HCT116 (cell line): ENCODE measurements at regions not wholly inside any gene's neighbourhood (a gene's known extent, or its start where the extent isn't known, plus 50 kb on each side); places are given as distances from the start of the nearest gene placed in this dataset.

ENCODE experiments used
- ATAC-seq: fragments of 200-7000 bp; cut with Tn5 transposase; 2 replicates; pipeline ENCODE4 v1.9.1; 2020; ENCODE audit warnings: mild to moderate bottlenecking, moderate library complexity
- BruUV-seq: library from RNA; stranded (reverse); fragments of 400-500 nt; replicated peaks from 2 replicates; lab custom pipeline; 2021; lab: Mats Ljungman, UMichigan
- CTCF ChIA-PET: fragments of 300-600 bp; sonication (Branson Sonifier 250); formaldehyde crosslinking; loops from one replicate; lab custom pipeline; 2021; ENCODE audit warnings: antibody characterized with exemption; lab: Charles Lee
- POLR2A ChIA-PET: fragments of 300-600, 350-600 bp; sonication (Branson Sonifier 250); formaldehyde crosslinking; loops from one replicate; lab custom pipeline; 2021; ENCODE audit warnings: antibody characterized with exemption; lab: Charles Lee
- RAD21 ChIA-PET, 2 experiments: fragments of 300-600 bp; sonication (Branson Sonifier 250); formaldehyde crosslinking; loops; one replicate each; lab custom pipeline; 2023; ENCODE audit warnings: low total read pairs in 2 of 2; ENCODE audit not compliant: uncharacterized antibody in 2 of 2, unreplicated experiment in 2 of 2, low non-redundant PET in 1 of 2; lab: Charles Lee
- DNase-seq: peaks from one replicate; pipeline ENCODE4 v3.0.0-alpha.2; 2010; ENCODE audit warnings: low read depth, low spot score
- H2AFZ ChIP-seq: fragments of 200-600 bp; shearing (Covaris generic), sonication (generic); 2 replicates; pipeline ENCODE4 v1.6.1; 2017; ENCODE audit warnings: low read depth, mixed run types, mixed read lengths, antibody characterized with exemption, low read length; ENCODE audit not compliant: poor library complexity, severe bottlenecking
- H3K27ac ChIP-seq: 2 replicates; pipeline ENCODE4 v1.5.1; 2012; ENCODE audit warnings: low read depth, low read length
- H3K27me3 ChIP-seq: fragments of 200-600 bp; sonication (generic); 2 replicates; pipeline ENCODE4 v1.6.1; 2016; ENCODE audit warnings: mixed run types, low read length, mixed read lengths; ENCODE audit not compliant: insufficient read depth
- H3K36me3 ChIP-seq, 2 experiments: fragments of 200-500 bp in 1 of 2; fragments of 200-600 bp in 1 of 2; sonication (Bioruptor generic) in 1 of 2; sonication (generic) in 1 of 2; 2 replicates each; pipeline versions ENCODE4 v1.5.1 to v1.6.1; 2014 to 2016; ENCODE audit warnings: low read length in 2 of 2, inconsistent platforms in 1 of 2, mixed read lengths in 1 of 2, mixed run types in 1 of 2; ENCODE audit not compliant: insufficient read depth in 2 of 2, control insufficient read depth in 1 of 2
- H3K4me1 ChIP-seq, 2 experiments: fragments of 200-600 bp in 1 of 2; sonication (generic) in 1 of 2; 2 replicates each; pipeline versions ENCODE4 v1.5.1 to v1.6.1; 2012 to 2017; ENCODE audit warnings: low read length in 2 of 2, inconsistent platforms in 1 of 2, mild to moderate bottlenecking in 1 of 2, mixed read lengths in 1 of 2, mixed run types in 1 of 2, moderate library complexity in 1 of 2; ENCODE audit not compliant: insufficient read depth in 2 of 2, control insufficient read depth in 1 of 2
- H3K4me2 ChIP-seq: fragments of 200-600 bp; sonication (generic); 2 replicates; pipeline ENCODE4 v1.6.1; 2017; ENCODE audit warnings: mixed run types, low read length, mixed read lengths
- H3K4me3 ChIP-seq, 2 experiments: fragments of 200-600 bp in 1 of 2; sonication (generic) in 1 of 2; replicated peaks in 1 of 2; 2 replicates each; pipeline ENCODE4 v1.5.1; 2011 to 2016; ENCODE audit warnings: low read length in 2 of 2, control low read depth in 1 of 2, low read depth in 1 of 2, mild to moderate bottlenecking in 1 of 2, mixed read lengths in 1 of 2, mixed run types in 1 of 2
- H3K79me2 ChIP-seq: fragments of 200-600 bp; sonication (generic); 2 replicates; pipeline ENCODE4 v1.6.1; 2017; ENCODE audit warnings: mild to moderate bottlenecking, mixed run types, low read length, moderate library complexity, mixed read lengths; ENCODE audit not compliant: insufficient read depth
- H3K9ac ChIP-seq: fragments of 200-600 bp; sonication (generic); 2 replicates; pipeline ENCODE4 v1.6.1; 2016; ENCODE audit warnings: low read length, mixed read lengths
- H3K9me2 ChIP-seq: fragments of 200-600 bp; sonication (generic), shearing (Covaris generic); 2 replicates; pipeline ENCODE4 v1.6.1; 2017; ENCODE audit warnings: mixed run types, mild to moderate bottlenecking, moderate library complexity; ENCODE audit not compliant: insufficient read depth
- H3K9me3 ChIP-seq, 2 experiments: fragments of 200-500 bp in 1 of 2; fragments of 200-600 bp in 1 of 2; sonication (Bioruptor generic) in 1 of 2; sonication (generic) in 1 of 2; 2 replicates each; pipeline ENCODE4 v1.6.1; 2014 to 2017; ENCODE audit warnings: low read length in 2 of 2, mixed read lengths in 2 of 2, inconsistent platforms in 1 of 2, low read depth in 1 of 2, mild to moderate bottlenecking in 1 of 2, mixed run types in 1 of 2, moderate library complexity in 1 of 2; ENCODE audit not compliant: control insufficient read depth in 1 of 2, insufficient read depth in 1 of 2
- H4K20me1 ChIP-seq: fragments of 200-600 bp; sonication (generic), shearing (Covaris generic); 2 replicates; pipeline ENCODE4 v1.6.1; 2017; ENCODE audit warnings: mixed run types, mild to moderate bottlenecking, moderate library complexity; ENCODE audit not compliant: insufficient read depth
- ATF3 ChIP-seq: IDR thresholded peaks from 2 replicates; pipeline ENCODE4 v1.6.1; 2012
- CBX3 ChIP-seq: IDR thresholded peaks from 2 replicates; pipeline ENCODE4 v1.6.1; 2012; ENCODE audit warnings: low read depth
- CTCF ChIP-seq, 3 experiments: fragments of 200-600 bp in 1 of 3; sonication (generic) in 1 of 3; IDR thresholded peaks in 2 of 3; conservative IDR thresholded peaks in 1 of 3; 2 replicates each; pipeline ENCODE4 v1.5.1; 2012 to 2017; ENCODE audit warnings: low read depth in 2 of 3, low read length in 2 of 3, antibody characterized with exemption in 1 of 3, borderline replicate concordance in 1 of 3, control low read depth in 1 of 3, mild to moderate bottlenecking in 1 of 3, mixed read lengths in 1 of 3, mixed run types in 1 of 3, moderate library complexity in 1 of 3; ENCODE audit not compliant: insufficient read depth in 1 of 3
- EGR1 ChIP-seq: IDR thresholded peaks from 2 replicates; pipeline ENCODE4 v1.6.1; 2012; ENCODE audit warnings: low read depth
- ELF1 ChIP-seq: IDR thresholded peaks from 2 replicates; pipeline ENCODE4 v1.6.1; 2012; ENCODE audit warnings: low read depth, borderline replicate concordance
- FOSL1 ChIP-seq: IDR thresholded peaks from 2 replicates; pipeline ENCODE4 v1.6.1; 2012; ENCODE audit warnings: low read depth
- JUND ChIP-seq: IDR thresholded peaks from 2 replicates; pipeline ENCODE4 v1.6.1; 2012
- MAX ChIP-seq: IDR thresholded peaks from 2 replicates; pipeline ENCODE4 v1.6.1; 2012
- POLR2A ChIP-seq: IDR thresholded peaks from 2 replicates; pipeline ENCODE4 v1.7.0; 2011; ENCODE audit warnings: borderline replicate concordance; ENCODE audit not compliant: insufficient read depth, insufficient read length; ENCODE audit errors: extremely low read depth
- POLR2AphosphoS5 ChIP-seq: IDR thresholded peaks from 2 replicates; pipeline ENCODE4 v1.6.1; 2011; ENCODE audit warnings: mild to moderate bottlenecking, low read depth, low read length, moderate library complexity
- RAD21 ChIP-seq: IDR thresholded peaks from 2 replicates; pipeline ENCODE4 v1.6.1; 2012; ENCODE audit warnings: low read depth, mild to moderate bottlenecking
- REST ChIP-seq: IDR thresholded peaks from 2 replicates; pipeline ENCODE4 v1.6.1; 2012; ENCODE audit warnings: low read depth
- SP1 ChIP-seq: IDR thresholded peaks from 2 replicates; pipeline ENCODE4 v1.6.1; 2012; ENCODE audit warnings: low read depth
- SRF ChIP-seq: IDR thresholded peaks from 2 replicates; pipeline ENCODE4 v1.6.1; 2012; ENCODE audit warnings: low read depth
- TCF7L2 ChIP-seq: IDR thresholded peaks from 2 replicates; pipeline ENCODE4 v1.7.0; 2011; ENCODE audit warnings: borderline replicate concordance, inconsistent platforms; ENCODE audit not compliant: insufficient read depth, insufficient read length; ENCODE audit errors: extremely low read depth
- ZFX ChIP-seq: fragments of 450-650 bp; IDR thresholded peaks from 2 replicates; pipeline ENCODE4 v1.6.1; 2017
- ZNF274 ChIP-seq: fragments of 200-500 bp; sonication (Bioruptor generic); IDR thresholded peaks from 2 replicates; pipeline ENCODE4 v1.6.1; 2014; ENCODE audit warnings: mild to moderate bottlenecking, low read depth, low read length, inconsistent platforms
- intact Hi-C: fragments of 100-400 bp; cut with micrococcal nuclease; formaldehyde crosslinking; loops from 2 replicates; pipeline ENCODE4 v1.10.0; 2022
- TF ChIP-seq, protein P1 (sequence below): IDR thresholded peaks from 2 replicates; pipeline ENCODE4 v1.6.1; 2011; ENCODE audit warnings: mild to moderate bottlenecking, low read length, moderate library complexity; ENCODE audit not compliant: insufficient replicate concordance; ENCODE audit errors: extremely low read depth

- H3K4me1 ChIP-seq, result peaks cover 0 to 11% of the 10 kb centered on the region in 2 experiments; a peak in 2 of 4 replicates
- no peak overlapping the region for H3K27ac ChIP-seq
- intact Hi-C loops, result no loop called here
- POLR2A ChIA-PET, result no interaction called here
- CTCF ChIA-PET, result no interaction called here
- H3K9me2 ChIP-seq, result no peaks in the 10 kb centered on the region
- no peaks in the 10 kb centered on the region for H3K36me3 ChIP-seq
- H3K9ac ChIP-seq, result no peak overlapping the region
- no peak overlapping the region for H3K4me3 ChIP-seq
- peak overlapping the region; percentile 44 for H3K4me2 ChIP-seq
- DNase-seq, result no peak
- no peak for ATAC-seq
- TF ChIP-seq MAX, result no peak
- TF ChIP-seq SRF, result no peak
- TF ChIP-seq POLR2A, result no peak
- no peak for TF ChIP-seq ELF1
- TF ChIP-seq ATF3, result no peak
- TF ChIP-seq FOSL1, result no peak
- TF ChIP-seq TCF7L2, result no peak
- TF ChIP-seq ZNF274, result no peak
- no peak for TF ChIP-seq CTCF (IDR thresholded peaks at IDR 0.05 in 2 of 3, conservative IDR thresholded peaks at IDR 0.05 in 1 of 3; ENCODE audit: borderline replicate concordance in 1 of 3, insufficient read depth in 1 of 3, low read depth in 2 of 3, low read length in 2 of 3)
- TF ChIP-seq REST, result no peak
- TF ChIP-seq RAD21, result no peak
- TF ChIP-seq, protein P1, sequence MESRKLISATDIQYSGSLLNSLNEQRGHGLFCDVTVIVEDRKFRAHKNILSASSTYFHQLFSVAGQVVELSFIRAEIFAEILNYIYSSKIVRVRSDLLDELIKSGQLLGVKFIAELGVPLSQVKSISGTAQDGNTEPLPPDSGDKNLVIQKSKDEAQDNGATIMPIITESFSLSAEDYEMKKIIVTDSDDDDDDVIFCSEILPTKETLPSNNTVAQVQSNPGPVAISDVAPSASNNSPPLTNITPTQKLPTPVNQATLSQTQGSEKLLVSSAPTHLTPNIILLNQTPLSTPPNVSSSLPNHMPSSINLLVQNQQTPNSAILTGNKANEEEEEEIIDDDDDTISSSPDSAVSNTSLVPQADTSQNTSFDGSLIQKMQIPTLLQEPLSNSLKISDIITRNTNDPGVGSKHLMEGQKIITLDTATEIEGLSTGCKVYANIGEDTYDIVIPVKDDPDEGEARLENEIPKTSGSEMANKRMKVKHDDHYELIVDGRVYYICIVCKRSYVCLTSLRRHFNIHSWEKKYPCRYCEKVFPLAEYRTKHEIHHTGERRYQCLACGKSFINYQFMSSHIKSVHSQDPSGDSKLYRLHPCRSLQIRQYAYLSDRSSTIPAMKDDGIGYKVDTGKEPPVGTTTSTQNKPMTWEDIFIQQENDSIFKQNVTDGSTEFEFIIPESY, result no peak
- no peak for TF ChIP-seq EGR1
- no peak for TF ChIP-seq SP1
- TF ChIP-seq JUND, result no peak
- no peak for TF ChIP-seq CBX3
- no peak for TF ChIP-seq POLR2AphosphoS5
- no peak for TF ChIP-seq ZFX
- BruUV-seq, result no TSS peak
- H4K20me1 ChIP-seq, result no peaks in the 10 kb centered on the region
- H3K79me2 ChIP-seq, result no peaks in the 10 kb centered on the region
- H3K9me3 ChIP-seq, result no peaks in the 10 kb centered on the region
- RAD21 ChIA-PET, result interaction anchor here in 1 of 2 experiments (0.6 kb wide), 1 partner anchor 1489 kb away, joined by 3 read pairs; no protein-coding TSS in a partner anchor
- H2AFZ ChIP-seq, result no peak overlapping the region
- H3K27me3 ChIP-seq, result no peaks in the 10 kb centered on the region
Measured at GRCh38 chr16:55039042-55039441, 108.4 kb downstream of the IRX5 start.
